ENCODE measurements at regions not wholly inside any gene's neighbourhood (a gene's known extent, or its start where the extent isn't known, plus 50 kb on each side); places are given as distances from the start of the nearest gene placed in this dataset.

- H3K27ac Mint-ChIP-seq (ENCODE audit: unreplicated experiment), result no peak overlapping the region
These were observed 90.1 kb downstream of the NCOR2 start for GRCh38 chr12:124477107-124477915.

GRCh38 chr12:124476011-124476400 lies 91.4 kb downstream of the NCOR2 start:
- Mint-ChIP-seq H3K4me3 (ENCODE audit: unreplicated experiment) (no peak overlapping the region), H3K36me3 (ENCODE audit: insufficient read depth, unreplicated experiment) (peaks cover 81% of the 10 kb centered on the region)

More at GRCh38 chr12:124477107-124477915, 90.1 kb downstream of the NCOR2 start:
- CTCF ChIA-PET, result no interaction called here
- H3K4me1 ChIP-seq, result 0 out of 2 replicates have a peak, but pooled peaks cover 3% of the 10 kb centered on the region
- TF ChIP-seq CTCF (IDR thresholded peaks at IDR 0.05; ENCODE audit: insufficient read depth in 1 of 2, low read depth in 1 of 2, low read length in 1 of 2, severe bottlenecking in 1 of 2, unreplicated experiment in 1 of 2), result no peak
- H3K27me3 Mint-ChIP-seq (ENCODE audit: insufficient read depth, unreplicated experiment), result no peaks in the 10 kb centered on the region
- no peak overlapping the region for H3K4me3 ChIP-seq (ENCODE audit: low read depth, low read length)
- peaks cover 9% of the 10 kb centered on the region for H3K4me1 Mint-ChIP-seq (ENCODE audit: low read depth, unreplicated experiment)
- DNase-seq, result no peak
- peaks cover 80% of the 10 kb centered on the region for H3K36me3 Mint-ChIP-seq (ENCODE audit: insufficient read depth, unreplicated experiment)
- H3K4me3 Mint-ChIP-seq (ENCODE audit: unreplicated experiment), result no peak overlapping the region
- no TSS peak for BruUV-seq (replicated peaks)
- no peaks in the 10 kb centered on the region for H3K27me3 ChIP-seq (replicated peaks; ENCODE audit: control insufficient read depth, insufficient read depth, low read length)
- peaks cover 4% of the 10 kb centered on the region for H3K36me3 ChIP-seq (ENCODE audit: control insufficient read depth, insufficient read depth, low read length)
- H3K9me3 Mint-ChIP-seq (ENCODE audit: unreplicated experiment), result peaks cover 14% of the 10 kb centered on the region
- POLR2A ChIA-PET, result no interaction called here
- intact Hi-C loops (cut with micrococcal nuclease; ENCODE audit: unreplicated experiment), result no loop called here
- H3K9me3 ChIP-seq, result peaks cover 16% of the 10 kb centered on the region; the same call in 1 of the 2 replicates

More at GRCh38 chr12:124476011-124476400, 91.4 kb downstream of the NCOR2 start:
- no peak for TF ChIP-seq CTCF (IDR thresholded peaks at IDR 0.05; ENCODE audit: insufficient read depth in 1 of 2, low read depth in 1 of 2, low read length in 1 of 2, severe bottlenecking in 1 of 2, unreplicated experiment in 1 of 2)
- H3K4me1 ChIP-seq, result 0 out of 2 replicates have a peak, but pooled peaks cover 3% of the 10 kb centered on the region
- peaks cover 19% of the 10 kb centered on the region; the same call in 1 of the 2 replicates for H3K9me3 ChIP-seq
- H3K27me3 ChIP-seq (replicated peaks; ENCODE audit: control insufficient read depth, insufficient read depth, low read length), result no peaks in the 10 kb centered on the region
- no peaks in the 10 kb centered on the region for H3K27me3 Mint-ChIP-seq (ENCODE audit: insufficient read depth, unreplicated experiment)
- ChIA-PET CTCF (no interaction called here), POLR2A (no interaction called here)
- no peak for DNase-seq
- H3K27ac Mint-ChIP-seq (ENCODE audit: unreplicated experiment), result no peak overlapping the region
- H3K4me1 Mint-ChIP-seq (ENCODE audit: low read depth, unreplicated experiment), result no peaks in the 10 kb centered on the region
- H3K9me3 Mint-ChIP-seq (ENCODE audit: unreplicated experiment), result peaks cover 14% of the 10 kb centered on the region
- peaks cover 7% of the 10 kb centered on the region for H3K36me3 ChIP-seq (ENCODE audit: control insufficient read depth, insufficient read depth, low read length)
- intact Hi-C loops (cut with micrococcal nuclease; ENCODE audit: unreplicated experiment), result no loop called here
- no TSS peak for BruUV-seq (replicated peaks)
- no peak overlapping the region for H3K4me3 ChIP-seq (ENCODE audit: low read depth, low read length)

Measured in Caco-2 (cell line).